Lower leg skin (tissue), 3 donors: ENCODE measurements at regions not wholly inside any gene's neighbourhood (a gene's known extent, or its start where the extent isn't known, plus 50 kb on each side); places are given as distances from the start of the nearest gene placed in this dataset.
"Not testable (repeated sequence)": the region's sequence is repeated elsewhere in the genome, so short reads cannot be mapped to it uniquely, and the experiment has no call there.

Experiments used
- CTCF ChIP-seq, 3 donors: fragments of 450-650 bp; IDR thresholded peaks; one replicate each; pipeline ENCODE4 v1.5.1; 2016; ENCODE audit warnings: antibody characterized with exemption in 3 of 3, mild to moderate bottlenecking in 3 of 3, moderate library complexity in 2 of 3
- POLR2A ChIP-seq, 2 donors: fragments of 450-650 bp; IDR thresholded peaks; one replicate each; pipeline ENCODE4 v1.6.1; 2016 to 2017; ENCODE audit warnings: antibody characterized with exemption in 2 of 2, mild to moderate bottlenecking in 1 of 2, moderate library complexity in 1 of 2

GRCh38 chr2:230603317-230603716, 109.3 kb upstream of the CAB39 start:
- TF ChIP-seq CTCF, POLR2A (IDR thresholded peaks at IDR 0.05): not testable (repeated sequence)
